ENCODE measurements at regions not wholly inside any gene's neighbourhood (a gene's known extent, or its start where the extent isn't known, plus 50 kb on each side); places are given as distances from the start of the nearest gene placed in this dataset.

GRCh38 chr6:133796235-133796634 is 92.7 kb upstream of the TCF21 start:
- no peak for FAIRE-seq
- CTCF ChIA-PET (ENCODE audit: low intra/inter-chr PET ratio) = no interaction called here
- 0% methylated on average over 1 of the region's 1 CpG for WGBS (ENCODE audit: insufficient coverage, low coverage, missing lambda C conversion rate)

DNA sequence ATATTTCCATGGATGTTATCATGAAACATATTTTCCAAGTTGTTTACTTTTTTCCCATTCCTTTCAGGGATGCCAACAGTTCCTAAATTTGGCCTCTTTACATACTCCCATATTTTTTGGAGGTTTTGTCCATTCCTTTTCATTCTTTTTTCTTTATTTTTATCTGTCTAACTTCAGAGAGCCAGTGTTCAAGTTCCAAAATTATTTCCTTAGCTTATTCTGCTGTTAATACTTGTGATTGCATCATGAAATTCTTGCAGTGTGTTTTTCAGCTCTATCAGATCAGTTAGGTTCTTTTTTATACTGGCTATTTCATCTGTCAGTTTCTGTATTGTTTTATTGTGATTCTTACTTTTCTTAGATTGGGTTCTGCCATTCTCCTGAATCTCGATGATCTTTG is 89.9 kb upstream of the TCF21 start:
- CTCF ChIA-PET (ENCODE audit: low intra/inter-chr PET ratio) = no interaction called here
- TF ChIP-seq, protein P1, sequence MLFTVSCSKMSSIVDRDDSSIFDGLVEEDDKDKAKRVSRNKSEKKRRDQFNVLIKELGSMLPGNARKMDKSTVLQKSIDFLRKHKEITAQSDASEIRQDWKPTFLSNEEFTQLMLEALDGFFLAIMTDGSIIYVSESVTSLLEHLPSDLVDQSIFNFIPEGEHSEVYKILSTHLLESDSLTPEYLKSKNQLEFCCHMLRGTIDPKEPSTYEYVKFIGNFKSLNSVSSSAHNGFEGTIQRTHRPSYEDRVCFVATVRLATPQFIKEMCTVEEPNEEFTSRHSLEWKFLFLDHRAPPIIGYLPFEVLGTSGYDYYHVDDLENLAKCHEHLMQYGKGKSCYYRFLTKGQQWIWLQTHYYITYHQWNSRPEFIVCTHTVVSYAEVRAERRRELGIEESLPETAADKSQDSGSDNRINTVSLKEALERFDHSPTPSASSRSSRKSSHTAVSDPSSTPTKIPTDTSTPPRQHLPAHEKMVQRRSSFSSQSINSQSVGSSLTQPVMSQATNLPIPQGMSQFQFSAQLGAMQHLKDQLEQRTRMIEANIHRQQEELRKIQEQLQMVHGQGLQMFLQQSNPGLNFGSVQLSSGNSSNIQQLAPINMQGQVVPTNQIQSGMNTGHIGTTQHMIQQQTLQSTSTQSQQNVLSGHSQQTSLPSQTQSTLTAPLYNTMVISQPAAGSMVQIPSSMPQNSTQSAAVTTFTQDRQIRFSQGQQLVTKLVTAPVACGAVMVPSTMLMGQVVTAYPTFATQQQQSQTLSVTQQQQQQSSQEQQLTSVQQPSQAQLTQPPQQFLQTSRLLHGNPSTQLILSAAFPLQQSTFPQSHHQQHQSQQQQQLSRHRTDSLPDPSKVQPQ (CRISPR knock-in tag; IDR thresholded peaks at IDR 0.05; ENCODE audit: borderline replicate concordance) = no peak
- TF ChIP-seq ZBTB7A (IDR thresholded peaks at IDR 0.05; ENCODE audit: borderline replicate concordance, control insufficient read depth, low read depth, low read length) = no peak
- TF ChIP-seq, protein P2, sequence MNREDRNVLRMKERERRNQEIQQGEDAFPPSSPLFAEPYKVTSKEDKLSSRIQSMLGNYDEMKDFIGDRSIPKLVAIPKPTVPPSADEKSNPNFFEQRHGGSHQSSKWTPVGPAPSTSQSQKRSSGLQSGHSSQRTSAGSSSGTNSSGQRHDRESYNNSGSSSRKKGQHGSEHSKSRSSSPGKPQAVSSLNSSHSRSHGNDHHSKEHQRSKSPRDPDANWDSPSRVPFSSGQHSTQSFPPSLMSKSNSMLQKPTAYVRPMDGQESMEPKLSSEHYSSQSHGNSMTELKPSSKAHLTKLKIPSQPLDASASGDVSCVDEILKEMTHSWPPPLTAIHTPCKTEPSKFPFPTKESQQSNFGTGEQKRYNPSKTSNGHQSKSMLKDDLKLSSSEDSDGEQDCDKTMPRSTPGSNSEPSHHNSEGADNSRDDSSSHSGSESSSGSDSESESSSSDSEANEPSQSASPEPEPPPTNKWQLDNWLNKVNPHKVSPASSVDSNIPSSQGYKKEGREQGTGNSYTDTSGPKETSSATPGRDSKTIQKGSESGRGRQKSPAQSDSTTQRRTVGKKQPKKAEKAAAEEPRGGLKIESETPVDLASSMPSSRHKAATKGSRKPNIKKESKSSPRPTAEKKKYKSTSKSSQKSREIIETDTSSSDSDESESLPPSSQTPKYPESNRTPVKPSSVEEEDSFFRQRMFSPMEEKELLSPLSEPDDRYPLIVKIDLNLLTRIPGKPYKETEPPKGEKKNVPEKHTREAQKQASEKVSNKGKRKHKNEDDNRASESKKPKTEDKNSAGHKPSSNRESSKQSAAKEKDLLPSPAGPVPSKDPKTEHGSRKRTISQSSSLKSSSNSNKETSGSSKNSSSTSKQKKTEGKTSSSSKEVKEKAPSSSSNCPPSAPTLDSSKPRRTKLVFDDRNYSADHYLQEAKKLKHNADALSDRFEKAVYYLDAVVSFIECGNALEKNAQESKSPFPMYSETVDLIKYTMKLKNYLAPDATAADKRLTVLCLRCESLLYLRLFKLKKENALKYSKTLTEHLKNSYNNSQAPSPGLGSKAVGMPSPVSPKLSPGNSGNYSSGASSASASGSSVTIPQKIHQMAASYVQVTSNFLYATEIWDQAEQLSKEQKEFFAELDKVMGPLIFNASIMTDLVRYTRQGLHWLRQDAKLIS (CRISPR knock-in tag; IDR thresholded peaks at IDR 0.05) = no peak
- no peak for TF ChIP-seq FOXJ3 (CRISPR knock-in tag; IDR thresholded peaks at IDR 0.05)
- TF ChIP-seq POU5F1 (IDR thresholded peaks at IDR 0.05; ENCODE audit: borderline replicate concordance, low read depth, low read length, partially characterized antibody) = no peak

More at GRCh38 chr6:133796235-133796634, 92.7 kb upstream of the TCF21 start:
- BruUV-seq (replicated peaks) = no TSS peak
- Histone ChIP-seq H3K9me1 (ENCODE audit: control insufficient read depth, insufficient read depth, low read length) (no peaks in the 10 kb centered on the region), H3K4me3 (no peak overlapping the region), H3K36me3 (ENCODE audit: control insufficient read depth, insufficient read depth, low read length) (no peaks in the 10 kb centered on the region), H3K79me2 (ENCODE audit: control insufficient read depth, insufficient read depth, low read length) (no peaks in the 10 kb centered on the region), H3K9me3 (replicated peaks; ENCODE audit: control insufficient read depth, insufficient read depth, low read depth, low read length) (no peaks in the 10 kb centered on the region), H3K27me3 (ENCODE audit: control insufficient read depth in 2 of 2, insufficient read depth in 2 of 2, low read length in 2 of 2) (no peaks in the 10 kb centered on the region), H3K4me1 (replicated peaks in 1 of 2; ENCODE audit: control insufficient read depth in 2 of 2, insufficient read depth in 2 of 2, low read length in 2 of 2) (no peaks in the 10 kb centered on the region), H4K20me1 (replicated peaks; ENCODE audit: control insufficient read depth, insufficient read depth, low read length) (no peaks in the 10 kb centered on the region), H2AFZ (ENCODE audit: low read depth, low read length) (no peak overlapping the region), H3K27ac (ENCODE audit: extremely low read depth, low read depth, low read length) (no peak overlapping the region), H3K4me2 (ENCODE audit: insufficient read depth, low read length) (no peak overlapping the region), H3K9ac (ENCODE audit: insufficient read depth in 1 of 2, low read depth in 2 of 2, low read length in 2 of 2) (no peak overlapping the region)
- in situ Hi-C loops (cut with MboI) (no loop called here), intact Hi-C loops (cut with micrococcal nuclease) (no loop called here)
- DNase-seq (ENCODE audit: extremely low read depth in 1 of 4, low spot score in 3 of 4) = no peak
- POLR2A ChIA-PET = no interaction called here
- ATAC-seq = no peak
- no peak for TF ChIP-seq HDAC1 (IDR thresholded peaks at IDR 0.05)
- TF ChIP-seq, protein P3, sequence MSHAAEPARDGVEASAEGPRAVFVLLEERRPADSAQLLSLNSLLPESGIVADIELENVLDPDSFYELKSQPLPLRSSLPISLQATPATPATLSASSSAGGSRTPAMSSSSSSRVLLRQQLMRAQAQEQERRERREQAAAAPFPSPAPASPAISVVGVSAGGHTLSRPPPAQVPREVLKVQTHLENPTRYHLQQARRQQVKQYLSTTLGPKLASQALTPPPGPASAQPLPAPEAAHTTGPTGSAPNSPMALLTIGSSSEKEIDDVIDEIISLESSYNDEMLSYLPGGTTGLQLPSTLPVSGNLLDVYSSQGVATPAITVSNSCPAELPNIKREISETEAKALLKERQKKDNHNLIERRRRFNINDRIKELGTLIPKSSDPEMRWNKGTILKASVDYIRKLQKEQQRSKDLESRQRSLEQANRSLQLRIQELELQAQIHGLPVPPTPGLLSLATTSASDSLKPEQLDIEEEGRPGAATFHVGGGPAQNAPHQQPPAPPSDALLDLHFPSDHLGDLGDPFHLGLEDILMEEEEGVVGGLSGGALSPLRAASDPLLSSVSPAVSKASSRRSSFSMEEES (CRISPR knock-in tag; IDR thresholded peaks at IDR 0.05) = peak; percentile 62

More for the DNA sequence above, 89.9 kb upstream of the TCF21 start:
- H4K20me1 ChIP-seq (replicated peaks; ENCODE audit: control insufficient read depth, insufficient read depth, low read length) = no peaks in the 10 kb centered on the region
- no peak overlapping the region for H3K4me3 ChIP-seq
- H3K27ac ChIP-seq (ENCODE audit: extremely low read depth, low read depth, low read length) = no peak overlapping the region
- in situ Hi-C loops (cut with MboI) = no loop called here
- H3K4me1 ChIP-seq (replicated peaks in 1 of 2; ENCODE audit: control insufficient read depth in 2 of 2, insufficient read depth in 2 of 2, low read length in 2 of 2) = no peaks in the 10 kb centered on the region; a peak in 1 of 5 replicates
- no peaks in the 10 kb centered on the region for H3K27me3 ChIP-seq (ENCODE audit: control insufficient read depth in 2 of 2, insufficient read depth in 2 of 2, low read length in 2 of 2)
- intact Hi-C loops (cut with micrococcal nuclease) = no loop called here
- DNase-seq (ENCODE audit: extremely low read depth in 1 of 4, low spot score in 3 of 4) (no peak), FAIRE-seq (no peak), ATAC-seq (no peak)
- 0% methylated on average over 1 of the region's 1 CpG for WGBS (ENCODE audit: insufficient coverage, low coverage, missing lambda C conversion rate)
- BruUV-seq (replicated peaks) = no TSS peak
- no peak overlapping the region for H3K9ac ChIP-seq (ENCODE audit: insufficient read depth in 1 of 2, low read depth in 2 of 2, low read length in 2 of 2)
- no peaks in the 10 kb centered on the region for H3K9me1 ChIP-seq (ENCODE audit: control insufficient read depth, insufficient read depth, low read length)
- POLR2A ChIA-PET = no interaction called here
- no peaks in the 10 kb centered on the region for H3K9me3 ChIP-seq (replicated peaks; ENCODE audit: control insufficient read depth, insufficient read depth, low read depth, low read length)
- H2AFZ ChIP-seq (ENCODE audit: low read depth, low read length) = no peak overlapping the region
- H3K36me3 ChIP-seq (ENCODE audit: control insufficient read depth, insufficient read depth, low read length) = no peaks in the 10 kb centered on the region
- no peaks in the 10 kb centered on the region for H3K79me2 ChIP-seq (ENCODE audit: control insufficient read depth, insufficient read depth, low read length)
- no peak overlapping the region for H3K4me2 ChIP-seq (ENCODE audit: insufficient read depth, low read length)

Data from K562 (cell line).